ENCODE measurements at regions not wholly inside any gene's neighbourhood (a gene's known extent, or its start where the extent isn't known, plus 50 kb on each side); places are given as distances from the start of the nearest gene placed in this dataset.
"Not testable (repeated sequence)": the region's sequence is repeated elsewhere in the genome, so short reads cannot be mapped to it uniquely, and the experiment has no call there.

DNA sequence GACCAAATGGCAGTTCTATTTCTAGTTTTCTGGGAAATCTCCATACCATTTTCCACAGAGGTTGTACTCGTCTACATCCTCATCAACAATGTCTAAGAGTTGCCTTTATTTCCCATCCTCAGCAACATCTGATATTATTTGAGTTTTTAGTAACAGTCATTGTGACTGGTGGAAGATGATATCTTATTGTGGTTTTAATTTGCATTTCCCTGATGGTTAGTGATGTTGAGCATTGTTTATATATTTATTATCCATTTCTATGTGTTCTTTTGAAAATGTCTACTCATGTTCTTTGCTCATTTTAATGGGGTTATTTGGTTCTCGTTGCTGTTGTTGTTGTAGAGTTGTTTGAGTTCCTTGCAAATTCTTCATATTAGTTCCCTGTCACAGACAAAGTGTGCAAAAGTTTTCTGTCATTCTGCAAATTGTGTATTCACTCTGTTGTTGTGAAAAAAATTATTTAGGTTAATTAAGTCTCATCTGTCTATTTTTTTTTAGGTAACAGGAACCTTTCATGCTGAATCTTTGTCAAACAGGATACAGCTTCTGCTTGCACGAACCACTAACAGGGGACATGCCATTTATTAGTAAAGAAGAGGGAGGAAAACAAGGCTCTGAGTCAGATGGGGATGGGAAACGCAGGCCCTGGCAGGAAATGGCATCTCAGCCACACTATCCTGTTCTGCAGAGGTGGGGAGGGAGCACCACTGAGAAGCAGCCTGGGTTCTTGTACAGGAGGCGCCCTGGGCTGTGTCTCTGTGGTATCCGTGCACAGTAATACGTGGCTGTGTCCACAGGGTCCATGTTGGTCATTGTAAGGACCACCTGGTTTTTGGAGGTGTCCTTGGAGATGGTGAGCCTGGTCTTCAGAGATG is 1196.7 kb downstream of the TMEM121 start:
- H2AFZ ChIP-seq; DNase-seq; H3K36me3 ChIP-seq (ENCODE audit: low read depth); H3K27ac ChIP-seq; H3F3A ChIP-seq (ENCODE audit: insufficient read depth); H3K9me2 ChIP-seq (ENCODE audit: insufficient read depth); H3K79me2 ChIP-seq (ENCODE audit: insufficient read depth); H3K9me3 ChIP-seq (ENCODE audit: low read depth); H3K4me1 ChIP-seq (ENCODE audit: insufficient read depth); H3K4me3 ChIP-seq; H3K4me2 ChIP-seq (ENCODE audit: unreplicated experiment); in situ Hi-C loops (cut with MboI); H3K9ac ChIP-seq; H3K27me3 ChIP-seq (replicated peaks; ENCODE audit: insufficient read depth); H4K20me1 ChIP-seq (ENCODE audit: insufficient read depth): not testable (repeated sequence)
- WGBS, 2 experiments (ENCODE audit: low coverage in 1 of 2, low lambda C conversion rate in 2 of 2, missing lambda C conversion rate in 2 of 2): 0 to 3% methylated on average over 3 of the region's 7 CpGs

DNA sequence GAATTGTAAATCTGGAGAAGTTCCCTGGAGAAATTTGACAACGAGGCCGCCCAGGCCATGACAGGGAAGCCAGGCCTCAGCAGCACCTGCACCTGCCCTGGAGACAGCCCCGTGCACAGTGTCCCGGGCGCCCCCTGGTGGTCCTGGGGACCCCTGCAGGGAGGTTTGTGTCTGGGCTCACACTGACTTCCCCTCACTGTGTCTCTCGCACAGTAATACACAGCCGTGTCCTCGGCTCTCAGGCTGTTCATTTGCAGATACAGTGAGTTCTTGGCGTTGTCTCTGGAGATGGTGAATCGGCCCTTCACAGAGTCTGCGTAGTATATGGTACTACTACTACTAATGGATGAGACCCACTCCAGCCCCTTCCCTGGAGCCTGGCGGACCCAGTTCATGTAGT is 1201.6 kb downstream of the TMEM121 start:
- H2AFZ ChIP-seq; H3F3A ChIP-seq (ENCODE audit: insufficient read depth); H3K9me2 ChIP-seq (ENCODE audit: insufficient read depth); H3K9ac ChIP-seq; H4K20me1 ChIP-seq (ENCODE audit: insufficient read depth); H3K4me2 ChIP-seq (ENCODE audit: unreplicated experiment); H3K27ac ChIP-seq; H3K79me2 ChIP-seq (ENCODE audit: insufficient read depth); H3K4me3 ChIP-seq; H3K9me3 ChIP-seq (ENCODE audit: low read depth); H3K36me3 ChIP-seq (ENCODE audit: low read depth); H3K4me1 ChIP-seq (ENCODE audit: insufficient read depth); DNase-seq; in situ Hi-C loops (cut with MboI); H3K27me3 ChIP-seq (replicated peaks; ENCODE audit: insufficient read depth): not testable (repeated sequence)
- 27 to 35% methylated on average over 6 of the region's 12 CpGs for WGBS, 2 experiments (ENCODE audit: low coverage in 1 of 2, low lambda C conversion rate in 2 of 2, missing lambda C conversion rate in 2 of 2)

DNA sequence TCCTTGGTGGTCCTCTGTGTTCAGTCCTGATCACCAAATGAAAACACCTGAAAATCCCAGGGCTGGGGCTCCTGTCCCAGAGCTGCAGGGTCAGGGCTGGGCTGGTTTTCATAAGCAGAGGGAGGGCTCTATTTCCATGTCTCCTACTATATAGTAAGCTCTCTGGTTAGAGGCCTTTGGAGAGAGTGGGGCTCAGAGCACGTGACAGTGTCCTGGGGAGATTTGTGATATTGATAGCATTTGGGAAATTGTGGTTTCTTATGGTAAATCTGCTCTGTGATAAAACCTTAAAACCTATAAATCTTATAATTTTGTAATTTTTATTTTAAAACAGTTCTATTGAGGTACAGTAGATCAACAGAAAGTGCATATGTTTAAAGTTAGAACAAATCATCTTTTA is 1202.2 kb downstream of the TMEM121 start:
- TF ChIP-seq EZH2 (IDR thresholded peaks at IDR 0.05; ENCODE audit: insufficient read depth, poor library complexity, severe bottlenecking) (no peak), EZH2phosphoT487 (IDR thresholded peaks at IDR 0.05; ENCODE audit: insufficient read depth, low read depth) (no peak)
- no peaks in the 10 kb centered on the region for H3K9me2 ChIP-seq (ENCODE audit: insufficient read depth)
- H2AFZ ChIP-seq: no peak overlapping the region
- H3K9me3 ChIP-seq (ENCODE audit: low read depth): no peaks in the 10 kb centered on the region
- DNase-seq: no peak
- no peaks in the 10 kb centered on the region for H3K4me1 ChIP-seq (ENCODE audit: insufficient read depth)
- H3K36me3 ChIP-seq (ENCODE audit: low read depth): no peaks in the 10 kb centered on the region
- no peaks in the 10 kb centered on the region for H3K27me3 ChIP-seq (replicated peaks; ENCODE audit: insufficient read depth)
- no peaks in the 10 kb centered on the region for H3K79me2 ChIP-seq (ENCODE audit: insufficient read depth)
- no peaks in the 10 kb centered on the region for H4K20me1 ChIP-seq (ENCODE audit: insufficient read depth)
- WGBS, 2 experiments (ENCODE audit: low coverage in 1 of 2, low lambda C conversion rate in 2 of 2, missing lambda C conversion rate in 2 of 2): 0% methylated on average over 1 of the region's 1 CpG
- H3F3A ChIP-seq (ENCODE audit: insufficient read depth): no peaks in the 10 kb centered on the region
- H3K4me3 ChIP-seq: no peak overlapping the region
- H3K9ac ChIP-seq: no peak overlapping the region
- H3K27ac ChIP-seq: no peak overlapping the region
- H3K4me2 ChIP-seq (ENCODE audit: unreplicated experiment): no peak overlapping the region
- in situ Hi-C loops (cut with MboI): no loop called here

DNA sequence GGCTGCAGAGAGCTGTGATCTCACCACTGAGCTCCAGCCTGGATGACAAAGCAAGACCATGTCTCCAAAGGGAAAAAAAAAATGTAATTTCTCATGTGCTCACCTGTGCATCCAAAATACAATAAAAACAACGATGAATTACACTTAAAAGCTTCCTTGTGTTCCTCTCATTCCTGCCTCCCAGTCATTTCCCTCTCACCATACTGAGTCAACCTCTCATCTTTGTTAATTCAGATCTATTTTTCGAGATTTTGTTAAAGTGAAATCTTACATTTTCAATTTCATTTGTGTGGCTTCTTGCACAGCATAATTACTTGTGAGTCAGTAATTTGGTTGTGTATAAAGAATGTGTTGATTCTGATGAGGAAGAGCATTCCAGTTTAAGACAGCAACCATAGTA is 1203.2 kb downstream of the TMEM121 start:
- Histone ChIP-seq H3K4me1 (ENCODE audit: insufficient read depth) (no peaks in the 10 kb centered on the region), H3F3A (ENCODE audit: insufficient read depth) (no peaks in the 10 kb centered on the region), H3K36me3 (ENCODE audit: low read depth) (no peaks in the 10 kb centered on the region), H3K9me2 (ENCODE audit: insufficient read depth) (no peaks in the 10 kb centered on the region), H3K9me3 (ENCODE audit: low read depth) (no peaks in the 10 kb centered on the region), H3K4me3 (no peak overlapping the region), H3K4me2 (ENCODE audit: unreplicated experiment) (no peak overlapping the region), H2AFZ (no peak overlapping the region), H3K27ac (no peak overlapping the region), H4K20me1 (ENCODE audit: insufficient read depth) (no peaks in the 10 kb centered on the region), H3K27me3 (replicated peaks; ENCODE audit: insufficient read depth) (no peaks in the 10 kb centered on the region), H3K9ac (no peak overlapping the region), H3K79me2 (ENCODE audit: insufficient read depth) (no peaks in the 10 kb centered on the region)
- in situ Hi-C loops (cut with MboI): no loop called here
- WGBS, 2 experiments (ENCODE audit: low coverage in 1 of 2, low lambda C conversion rate in 2 of 2, missing lambda C conversion rate in 2 of 2): 0% methylated on average over 2 of the region's 2 CpGs
- no peak for DNase-seq
- TF ChIP-seq EZH2 (IDR thresholded peaks at IDR 0.05; ENCODE audit: insufficient read depth, poor library complexity, severe bottlenecking): no peak
- no peak for TF ChIP-seq EZH2phosphoT487 (IDR thresholded peaks at IDR 0.05; ENCODE audit: insufficient read depth, low read depth)

DNA sequence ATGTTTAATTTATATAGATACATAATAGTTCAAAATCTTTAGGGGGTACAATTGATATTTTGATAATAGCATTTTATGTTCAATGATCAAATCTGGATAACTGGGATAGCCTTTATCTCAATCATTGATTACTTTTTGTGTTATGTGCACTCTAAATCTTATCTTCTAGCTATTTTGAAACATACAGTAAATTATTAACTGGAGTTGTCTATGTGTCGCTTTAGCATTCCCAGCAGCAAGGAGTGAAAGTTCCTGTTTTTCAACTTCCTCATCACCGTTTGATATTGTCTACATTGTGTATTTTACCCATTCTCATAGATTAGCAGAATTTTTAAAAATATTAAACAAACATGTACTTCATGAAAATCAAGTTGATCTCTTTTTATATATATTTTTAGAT is 1207.4 kb downstream of the TMEM121 start:
- Histone ChIP-seq H3K27me3 (replicated peaks; ENCODE audit: insufficient read depth) (no peaks in the 10 kb centered on the region), H3K4me3 (no peak overlapping the region), H2AFZ (no peak overlapping the region), H3K9me2 (ENCODE audit: insufficient read depth) (no peaks in the 10 kb centered on the region), H3K4me1 (ENCODE audit: insufficient read depth) (no peaks in the 10 kb centered on the region), H4K20me1 (ENCODE audit: insufficient read depth) (no peaks in the 10 kb centered on the region), H3K27ac (no peak overlapping the region), H3F3A (ENCODE audit: insufficient read depth) (no peaks in the 10 kb centered on the region), H3K36me3 (ENCODE audit: low read depth) (no peaks in the 10 kb centered on the region), H3K79me2 (ENCODE audit: insufficient read depth) (no peaks in the 10 kb centered on the region), H3K4me2 (ENCODE audit: unreplicated experiment) (no peak overlapping the region), H3K9me3 (ENCODE audit: low read depth) (no peaks in the 10 kb centered on the region), H3K9ac (no peak overlapping the region)
- no peak for DNase-seq
- in situ Hi-C loops (cut with MboI): no loop called here
- WGBS, 2 experiments (ENCODE audit: low coverage in 1 of 2, low lambda C conversion rate in 2 of 2, missing lambda C conversion rate in 2 of 2): 0 to 4% methylated on average over 2 of the region's 2 CpGs
- TF ChIP-seq EZH2phosphoT487 (IDR thresholded peaks at IDR 0.05; ENCODE audit: insufficient read depth, low read depth): no peak
- TF ChIP-seq EZH2 (IDR thresholded peaks at IDR 0.05; ENCODE audit: insufficient read depth, poor library complexity, severe bottlenecking): no peak
